DND-41 (cell line): ENCODE measurements at regions not wholly inside any gene's neighbourhood (a gene's known extent, or its start where the extent isn't known, plus 50 kb on each side); places are given as distances from the start of the nearest gene placed in this dataset.

Source experiments
- ATAC-seq: fragments of 200-7000 bp; cut with Tn5 transposase; 3 replicates; pipeline ENCODE4 v1.9.1; 2021; ENCODE audit warnings: low read depth; ENCODE audit not compliant: insufficient read depth
- DNase-seq: peaks from one replicate; pipeline ENCODE4 v3.0.0-alpha.2; 2020
- H2AFZ ChIP-seq: 2 replicates; pipeline ENCODE4 v1.6.0; 2012; ENCODE audit warnings: low read depth, low read length
- H3K27ac ChIP-seq: 2 replicates; pipeline ENCODE4 v1.5.1; 2012; ENCODE audit warnings: low read length, inconsistent platforms
- H3K27me3 ChIP-seq: fragments of 200-600 bp; sonication (generic); 2 replicates; pipeline ENCODE4 v1.6.0; 2012; ENCODE audit warnings: low read length, mild to moderate bottlenecking, inconsistent platforms; ENCODE audit not compliant: insufficient read depth, poor library complexity
- H3K36me3 ChIP-seq: 2 replicates; pipeline ENCODE4 v1.5.1; 2012; ENCODE audit warnings: low read length, inconsistent platforms; ENCODE audit not compliant: insufficient read depth
- H3K4me1 ChIP-seq: 2 replicates; pipeline ENCODE4 v1.5.1; 2012; ENCODE audit warnings: mild to moderate bottlenecking, low read length; ENCODE audit not compliant: insufficient read depth
- H3K4me2 ChIP-seq: 2 replicates; pipeline ENCODE4 v1.6.0; 2012; ENCODE audit warnings: mild to moderate bottlenecking, moderate library complexity, low read length, inconsistent platforms; ENCODE audit not compliant: insufficient read depth
- H3K4me3 ChIP-seq, 2 experiments: fragments of 200-600 bp in 1 of 2; shearing (Covaris generic) in 1 of 2; 2 replicates each; pipeline ENCODE4 v1.5.1; 2012 to 2016; ENCODE audit warnings: inconsistent platforms in 2 of 2, low read length in 2 of 2, mild to moderate bottlenecking in 2 of 2, low read depth in 1 of 2, moderate library complexity in 1 of 2
- H3K79me2 ChIP-seq: 2 replicates; pipeline ENCODE4 v1.6.0; 2012; ENCODE audit warnings: low read length, inconsistent platforms; ENCODE audit not compliant: insufficient read depth
- H3K9ac ChIP-seq: 2 replicates; pipeline ENCODE4 v1.6.0; 2012; ENCODE audit warnings: low read depth, mild to moderate bottlenecking, inconsistent platforms, low read length, moderate library complexity
- H3K9me3 ChIP-seq: 2 replicates; pipeline ENCODE4 v1.5.1; 2012; ENCODE audit warnings: low read length, moderate library complexity, mild to moderate bottlenecking, inconsistent platforms; ENCODE audit not compliant: insufficient read depth, severe bottlenecking
- H4K20me1 ChIP-seq: 2 replicates; pipeline ENCODE4 v1.6.0; 2012; ENCODE audit warnings: low read length; ENCODE audit not compliant: insufficient read depth
- CTCF ChIP-seq: IDR thresholded peaks from 2 replicates; pipeline ENCODE4 v1.5.1; 2012; ENCODE audit warnings: borderline replicate concordance, low read length, moderate library complexity, mild to moderate bottlenecking; ENCODE audit not compliant: poor library complexity, severe bottlenecking; ENCODE audit errors: extremely low read depth
- EZH2 ChIP-seq: IDR thresholded peaks from 3 replicates; pipeline ENCODE4 v1.6.1; 2012; ENCODE audit warnings: borderline replicate concordance, low read depth, mild to moderate bottlenecking, moderate library complexity, low read length, inconsistent platforms; ENCODE audit not compliant: severe bottlenecking

- no peaks in the 10 kb centered on the region for H3K4me1 ChIP-seq
- no peaks in the 10 kb centered on the region for H3K9me3 ChIP-seq
- DNase-seq (no peak), ATAC-seq (no peak)
- H3K36me3 ChIP-seq = no peaks in the 10 kb centered on the region
- H3K27me3 ChIP-seq = no peaks in the 10 kb centered on the region
- no peak overlapping the region for H2AFZ ChIP-seq
- no peaks in the 10 kb centered on the region for H3K79me2 ChIP-seq
- H4K20me1 ChIP-seq = no peaks in the 10 kb centered on the region
- TF ChIP-seq EZH2 (no peak), CTCF (no peak)
- no peak overlapping the region for H3K4me3 ChIP-seq
- H3K4me2 ChIP-seq = no peak overlapping the region
- no peak overlapping the region for H3K27ac ChIP-seq
- H3K9ac ChIP-seq = no peak overlapping the region
Observed at GRCh38 chr4:29717287-29718057, 1002.7 kb upstream of the PCDH7 start.

GRCh38 chr4:29718136-29718535 is 1002.0 kb upstream of the PCDH7 start:
- Histone ChIP-seq H3K4me1 (no peaks in the 10 kb centered on the region), H3K4me3 (no peak overlapping the region), H3K27ac (no peak overlapping the region), H3K9me3 (no peaks in the 10 kb centered on the region), H2AFZ (no peak overlapping the region), H3K27me3 (no peaks in the 10 kb centered on the region), H3K36me3 (no peaks in the 10 kb centered on the region), H3K9ac (no peak overlapping the region), H4K20me1 (no peaks in the 10 kb centered on the region), H3K79me2 (no peaks in the 10 kb centered on the region), H3K4me2 (no peak overlapping the region)
- no peak for DNase-seq
- no peak for ATAC-seq
- no peak for TF ChIP-seq EZH2
- TF ChIP-seq CTCF = no peak

DNA sequence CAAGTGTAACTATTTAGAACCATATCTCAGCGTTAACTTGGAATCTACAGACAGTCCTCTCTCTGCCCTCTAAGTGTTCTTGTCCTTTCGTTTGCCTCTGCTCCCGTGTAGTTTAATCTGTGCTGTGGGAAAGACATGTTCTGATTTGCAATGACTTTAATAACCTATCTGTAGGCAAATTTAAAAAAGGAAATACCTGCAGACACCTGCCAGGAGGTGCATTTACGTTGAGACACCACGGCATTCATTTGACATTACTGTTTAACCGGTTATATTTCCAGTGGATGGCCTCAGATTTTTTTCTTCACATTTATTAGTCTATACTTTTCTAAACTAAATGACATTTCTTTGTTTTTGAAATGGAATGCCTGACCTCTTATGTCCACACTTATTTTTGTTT is 997.9 kb upstream of the PCDH7 start:
- Histone ChIP-seq H3K27me3 (no peaks in the 10 kb centered on the region), H3K9me3 (no peaks in the 10 kb centered on the region), H4K20me1 (no peaks in the 10 kb centered on the region), H3K4me1 (no peaks in the 10 kb centered on the region), H3K36me3 (no peaks in the 10 kb centered on the region), H3K4me3 (no peak overlapping the region), H2AFZ (no peak overlapping the region), H3K79me2 (no peaks in the 10 kb centered on the region), H3K4me2 (no peak overlapping the region), H3K9ac (no peak overlapping the region), H3K27ac (no peak overlapping the region)
- DNase-seq (no peak), ATAC-seq (no peak)
- TF ChIP-seq CTCF (no peak), EZH2 (no peak)
